H1 (cell line): ENCODE measurements at regions not wholly inside any gene's neighbourhood (a gene's known extent, or its start where the extent isn't known, plus 50 kb on each side); places are given as distances from the start of the nearest gene placed in this dataset.

Experiments used
- CTCF ChIA-PET: fragments of 300-600 bp; sonication (Branson Sonifier 250); formaldehyde crosslinking; loops from one replicate; lab custom pipeline; 2021; ENCODE audit not compliant: partially characterized antibody; lab: Charles Lee
- POLR2A ChIA-PET: fragments of 300-600 bp; sonication (Branson Sonifier 250); formaldehyde crosslinking; loops from one replicate; lab custom pipeline; 2021; ENCODE audit warnings: inconsistent platforms; ENCODE audit not compliant: partially characterized antibody; lab: Charles Lee
- DNase-seq, 2 experiments: peaks; one replicate each; pipeline versions ENCODE4 v3.0.0 to v3.0.0-alpha.2; 2010 to 2022; ENCODE audit warnings: low spot score in 2 of 2, low read depth in 1 of 2, mixed read lengths in 1 of 2
- FAIRE-seq: peaks from 2 replicates; lab custom pipeline; 2011; peaks lifted over from hg19 to GRCh38; lab: Jason Lieb, UNC
- H2AFZ ChIP-seq: 2 replicates; pipeline ENCODE4 v1.8.1; 2012; ENCODE audit warnings: low read length, inconsistent platforms
- H2AK5ac ChIP-seq: 2 replicates; pipeline ENCODE4 v1.6.1; 2013; ENCODE audit warnings: low read depth, low read length
- H2BK120ac ChIP-seq: replicated peaks from 2 replicates; pipeline ENCODE3; 2013; ENCODE audit warnings: low read depth, low read length, inconsistent platforms
- H2BK12ac ChIP-seq: 2 replicates; pipeline ENCODE4 v1.6.1; 2013; ENCODE audit warnings: low read depth, low read length
- H2BK15ac ChIP-seq: 2 replicates; pipeline ENCODE4 v1.6.1; 2013; ENCODE audit warnings: low read length
- H2BK20ac ChIP-seq: 2 replicates; pipeline ENCODE4 v1.6.1; 2013; ENCODE audit warnings: low read length
- H2BK5ac ChIP-seq: 2 replicates; pipeline ENCODE4 v1.6.1; 2013; ENCODE audit warnings: low read depth, low read length
- H3K14ac ChIP-seq: 2 replicates; pipeline ENCODE4 v1.6.1; 2013; ENCODE audit warnings: inconsistent platforms; ENCODE audit not compliant: insufficient read length
- H3K18ac ChIP-seq: 2 replicates; pipeline ENCODE4 v1.6.1; 2013; ENCODE audit warnings: low read length; ENCODE audit errors: extremely low read depth
- H3K23ac ChIP-seq: 2 replicates; pipeline ENCODE4 v1.6.1; 2013; ENCODE audit warnings: inconsistent platforms; ENCODE audit not compliant: insufficient read length
- H3K23me2 ChIP-seq: 2 replicates; pipeline ENCODE4 v1.6.1; 2013; ENCODE audit warnings: low read depth, low read length
- H3K27ac ChIP-seq: 2 replicates; pipeline ENCODE4 v1.6.1; 2011; ENCODE audit warnings: low read depth, low read length, inconsistent platforms
- H3K27me3 ChIP-seq, 4 experiments: replicated peaks in 1 of 4; 1 replicate in 1 of 4; 2 replicates in 3 of 4; pipeline versions ENCODE4 v1.6.1 to v1.8.1; 2011 to 2013; ENCODE audit warnings: low read length in 3 of 4, mild to moderate bottlenecking in 3 of 4, inconsistent platforms in 2 of 4, mixed read lengths in 2 of 4, moderate library complexity in 1 of 4; ENCODE audit not compliant: control insufficient read depth in 3 of 4, insufficient read depth in 3 of 4; ENCODE audit errors: extremely low read depth in 1 of 4
- H3K36me3 ChIP-seq, 4 experiments: 2 replicates each; pipeline versions ENCODE4 v1.6.1 to v1.8.1; 2011 to 2013; ENCODE audit warnings: mild to moderate bottlenecking in 4 of 4, low read length in 3 of 4, moderate library complexity in 2 of 4, control low read depth in 1 of 4, inconsistent platforms in 1 of 4; ENCODE audit not compliant: insufficient read depth in 4 of 4, control insufficient read depth in 2 of 4
- H3K4ac ChIP-seq: replicated peaks from 2 replicates; pipeline ENCODE3; 2013; ENCODE audit warnings: low read length, low read depth, mixed read lengths, inconsistent platforms; ENCODE audit not compliant: insufficient read length
- H3K4me1 ChIP-seq, 4 experiments: replicated peaks in 1 of 4; 1 replicate in 1 of 4; 2 replicates in 3 of 4; pipeline versions ENCODE4 v1.6.1 to v1.8.1; 2011 to 2013; ENCODE audit warnings: low read length in 3 of 4, inconsistent platforms in 2 of 4, mixed read lengths in 1 of 4; ENCODE audit not compliant: insufficient read depth in 4 of 4, control insufficient read depth in 3 of 4
- H3K4me2 ChIP-seq, 2 experiments: 2 replicates each; pipeline versions ENCODE4 v1.6.1 to v1.8.1; 2011 to 2013; ENCODE audit warnings: low read depth in 2 of 2, low read length in 2 of 2, control low read depth in 1 of 2, inconsistent platforms in 1 of 2, mild to moderate bottlenecking in 1 of 2; ENCODE audit not compliant: insufficient read depth in 1 of 2
- H3K4me3 ChIP-seq, 4 experiments: fragments of 200-600, 300-600 bp in 1 of 4; sonication (generic), shearing (Covaris generic), sonication (Bioruptor Twin) in 1 of 4; 2 replicates each; pipeline versions ENCODE4 v1.5.1 to v1.8.1; 2011 to 2016; ENCODE audit warnings: low read length in 4 of 4, low read depth in 3 of 4, control low read depth in 2 of 4, inconsistent platforms in 2 of 4, mild to moderate bottlenecking in 2 of 4, mixed read lengths in 1 of 4, moderate library complexity in 1 of 4; ENCODE audit not compliant: insufficient read depth in 2 of 4; ENCODE audit errors: extremely low read depth in 1 of 4
- H3K56ac ChIP-seq: replicated peaks from 2 replicates; pipeline ENCODE3; 2013; ENCODE audit warnings: low read depth, mild to moderate bottlenecking, mixed read lengths, low read length, inconsistent platforms; ENCODE audit not compliant: insufficient read length
- H3K79me1 ChIP-seq: 2 replicates; pipeline ENCODE4 v1.6.1; 2013; ENCODE audit warnings: low read depth, low read length, control low read depth
- H3K79me2 ChIP-seq, 2 experiments: 2 replicates each; pipeline versions ENCODE4 v1.6.1 to v1.8.1; 2012 to 2013; ENCODE audit warnings: low read length in 2 of 2, mild to moderate bottlenecking in 2 of 2, inconsistent platforms in 1 of 2; ENCODE audit not compliant: insufficient read depth in 2 of 2, control insufficient read depth in 1 of 2
- H3K9ac ChIP-seq, 4 experiments: replicated peaks in 1 of 4; 1 replicate in 1 of 4; 2 replicates in 3 of 4; pipeline versions ENCODE4 v1.6.1 to v1.8.1; 2011 to 2013; ENCODE audit warnings: low read depth in 3 of 4, low read length in 3 of 4, control low read depth in 2 of 4, mild to moderate bottlenecking in 2 of 4, moderate library complexity in 2 of 4, inconsistent platforms in 1 of 4; ENCODE audit errors: extremely low read depth in 1 of 4
- H3K9me3 ChIP-seq, 2 experiments: 2 replicates each; pipeline versions ENCODE4 v1.6.1 to v1.8.1; 2012 to 2013; ENCODE audit warnings: mild to moderate bottlenecking in 2 of 2, moderate library complexity in 2 of 2, control low read depth in 1 of 2, inconsistent platforms in 1 of 2, low read depth in 1 of 2, low read length in 1 of 2, mixed read lengths in 1 of 2; ENCODE audit not compliant: insufficient read depth in 2 of 2
- H4K20me1 ChIP-seq, 2 experiments: replicated peaks in 1 of 2; 2 replicates each; pipeline versions ENCODE3 to v1.8.1; 2011 to 2013; ENCODE audit warnings: inconsistent platforms in 2 of 2, low read length in 2 of 2, mild to moderate bottlenecking in 1 of 2; ENCODE audit not compliant: insufficient read depth in 2 of 2, control insufficient read depth in 1 of 2
- H4K5ac ChIP-seq: 2 replicates; pipeline ENCODE4 v1.6.1; 2013; ENCODE audit warnings: low read length, low read depth, mixed read lengths, inconsistent platforms; ENCODE audit not compliant: insufficient read length
- H4K8ac ChIP-seq: 2 replicates; pipeline ENCODE4 v1.8.0; 2013; ENCODE audit warnings: mild to moderate bottlenecking, moderate library complexity, low read length, inconsistent platforms; ENCODE audit not compliant: insufficient read depth; ENCODE audit errors: extremely low read depth
- H4K91ac ChIP-seq: replicated peaks from 2 replicates; pipeline ENCODE3; 2013; ENCODE audit warnings: low read length, mixed read lengths, inconsistent platforms; ENCODE audit not compliant: insufficient read length
- SIX5 ChIP-seq: IDR thresholded peaks from 2 replicates; pipeline ENCODE4 v1.6.1; 2011; ENCODE audit warnings: mild to moderate bottlenecking, low read depth, low read length
- TEAD4 ChIP-seq: IDR thresholded peaks from 2 replicates; pipeline ENCODE4 v1.6.1; 2012; ENCODE audit warnings: low read depth, low read length, inconsistent platforms, mixed read lengths

GRCh38 chr1:73092383-73092782 lies 810.0 kb upstream of the NEGR1 start:
- no peak overlapping the region for H4K8ac ChIP-seq
- H3K18ac ChIP-seq, result no peak overlapping the region
- no peak overlapping the region for H2BK120ac ChIP-seq
- no peaks in the 10 kb centered on the region for H3K9me3 ChIP-seq
- no peaks in the 10 kb centered on the region; a peak in 1 of 7 replicates for H3K4me1 ChIP-seq
- H2AFZ ChIP-seq, result no peak overlapping the region
- no peak overlapping the region for H3K23ac ChIP-seq
- no peaks in the 10 kb centered on the region for H3K27me3 ChIP-seq
- H3K9ac ChIP-seq, result no peak overlapping the region
- H3K4ac ChIP-seq, result no peak overlapping the region
- no peak overlapping the region for H3K4me3 ChIP-seq
- no peak overlapping the region for H2BK12ac ChIP-seq
- no peak for DNase-seq
- no peak overlapping the region for H2BK15ac ChIP-seq
- FAIRE-seq, result no peak
- POLR2A ChIA-PET, result no interaction called here
- no peak overlapping the region for H3K27ac ChIP-seq
- no peaks in the 10 kb centered on the region for H3K79me1 ChIP-seq
- no peak overlapping the region for H2BK5ac ChIP-seq
- CTCF ChIA-PET, result interaction anchor here (1.8 kb wide), 1 partner anchor 368 kb away, joined by 4 read pairs; no protein-coding TSS in a partner anchor
- no peak overlapping the region for H4K91ac ChIP-seq
- H2BK20ac ChIP-seq, result no peak overlapping the region
- no peak overlapping the region for H4K5ac ChIP-seq
- no peak overlapping the region for H3K14ac ChIP-seq
- H3K79me2 ChIP-seq, result no peaks in the 10 kb centered on the region
- H3K56ac ChIP-seq, result no peak overlapping the region
- H3K4me2 ChIP-seq, result no peak overlapping the region
- H4K20me1 ChIP-seq, result no peaks in the 10 kb centered on the region
- no peaks in the 10 kb centered on the region for H3K36me3 ChIP-seq
- no peaks in the 10 kb centered on the region for H3K23me2 ChIP-seq
- no peak overlapping the region for H2AK5ac ChIP-seq
- no peak for TF ChIP-seq SIX5
- no peak for TF ChIP-seq TEAD4
